Inflammatory macrophage treated with lipopolysaccharide for 4 hours (primary cell): ENCODE measurements at regions not wholly inside any gene's neighbourhood (a gene's known extent, or its start where the extent isn't known, plus 50 kb on each side); places are given as distances from the start of the nearest gene placed in this dataset.

Source experiments
- DNase-seq: peaks from one replicate; pipeline ENCODE4 v3.0.0-alpha.2; 2020

DNA sequence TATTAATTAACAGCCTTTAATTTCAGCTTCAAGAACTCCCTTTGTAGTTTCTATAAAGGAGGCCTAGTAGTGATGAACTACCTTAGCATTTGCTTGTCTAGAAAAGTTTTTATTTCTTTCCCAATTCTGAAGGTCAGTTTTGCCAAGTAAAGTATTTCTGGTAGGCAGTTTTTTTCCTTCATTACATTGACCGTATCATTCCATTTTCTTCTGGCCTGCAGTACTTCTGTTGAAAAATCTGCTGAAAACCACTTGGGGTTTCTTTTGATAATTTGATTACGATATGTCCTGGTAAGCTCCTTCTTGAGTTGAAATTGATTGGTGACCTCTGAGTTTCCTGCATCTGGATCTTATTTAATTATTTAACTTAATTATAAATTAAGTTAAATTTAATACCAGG is 691.8 kb downstream of the TSN start:
- no peak for DNase-seq

DNA sequence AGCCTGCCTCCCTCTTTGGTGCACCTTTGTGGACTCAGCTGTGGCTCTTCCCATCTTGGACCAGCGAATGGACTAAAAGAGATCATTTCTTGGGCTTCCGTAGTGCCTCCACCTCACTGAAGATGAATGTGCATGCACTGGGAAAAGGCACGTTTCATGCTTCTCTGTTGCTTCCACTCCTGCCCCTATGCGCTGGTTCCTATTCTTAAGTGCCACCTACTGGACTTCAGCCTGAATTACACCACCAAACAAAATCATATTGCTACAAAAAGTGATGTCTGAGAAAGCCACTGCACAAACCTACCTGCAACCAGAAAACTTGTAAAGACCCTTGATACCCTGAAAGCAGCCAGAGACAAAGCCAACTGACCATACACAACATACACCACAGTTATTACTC is 695.6 kb downstream of the TSN start:
- peak; percentile 21 for DNase-seq

- no peak for DNase-seq
Observed at GRCh38 chr2:122451697-122452096, 696.2 kb downstream of the TSN start.

DNA sequence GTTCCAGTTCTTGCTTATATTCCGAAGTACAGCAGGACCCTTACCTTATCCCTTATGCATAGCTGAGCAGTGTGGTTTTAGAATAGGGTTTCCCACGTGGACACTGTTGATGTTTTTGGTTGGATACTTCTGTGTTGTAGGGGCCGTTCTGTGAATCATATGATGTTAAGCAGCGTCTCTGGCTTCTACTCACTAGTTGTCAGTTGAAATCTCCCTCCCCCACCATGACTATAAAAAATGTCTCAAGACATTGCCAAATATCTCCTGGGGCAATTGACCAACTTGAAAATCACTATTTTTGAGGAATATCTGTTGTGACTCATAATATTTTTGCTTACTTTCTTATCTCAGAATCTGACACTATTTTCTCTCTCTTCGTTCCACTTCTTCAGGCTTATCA is 713.7 kb downstream of the TSN start:
- DNase-seq: no peak

- no peak for DNase-seq
Observed at GRCh38 chr2:122471753-122472152, 716.3 kb downstream of the TSN start.

DNA sequence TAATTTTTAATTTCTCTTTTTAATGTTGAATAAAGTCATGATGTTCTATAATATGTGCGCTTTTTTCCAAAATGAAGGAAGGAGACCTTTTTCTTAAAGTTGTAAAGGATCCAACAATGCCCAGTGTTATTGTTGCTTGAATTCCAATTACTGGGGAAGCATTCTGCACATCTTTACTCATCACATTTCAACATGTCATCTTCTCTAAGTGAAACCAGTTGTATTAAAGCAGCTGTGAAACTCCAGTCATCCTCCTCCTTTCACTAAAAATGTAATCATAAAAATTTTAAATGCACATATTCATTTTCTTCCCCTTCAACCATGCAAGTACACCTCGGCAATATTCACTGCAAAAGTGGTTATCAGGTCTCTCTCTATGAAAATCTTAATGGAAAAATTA is 722.7 kb downstream of the TSN start:
- no peak for DNase-seq

GRCh38 chr2:122478771-122479170 is 723.3 kb downstream of the TSN start:
- no peak for DNase-seq

- DNase-seq: no peak
Observed at GRCh38 chr2:122480501-122481243, 725.2 kb downstream of the TSN start.

DNA sequence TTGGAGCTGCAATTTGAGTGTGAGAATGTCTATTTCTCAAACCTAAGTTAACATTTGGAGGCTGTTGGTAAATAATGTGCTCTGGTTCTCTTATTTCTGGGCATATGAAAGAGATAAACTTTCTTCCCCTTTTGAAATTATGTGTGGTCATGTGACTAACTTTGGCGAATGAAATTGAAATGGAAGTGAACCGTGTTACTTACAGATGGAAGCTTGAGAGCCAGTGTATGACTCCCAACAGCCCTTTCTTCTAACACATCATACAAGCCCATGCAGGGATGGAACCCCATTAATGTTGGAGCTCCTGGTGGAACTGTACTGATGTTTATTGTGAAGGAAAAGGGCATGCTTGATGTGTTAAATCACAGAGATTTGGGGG is 725.8 kb downstream of the TSN start:
- no peak for DNase-seq

DNA sequence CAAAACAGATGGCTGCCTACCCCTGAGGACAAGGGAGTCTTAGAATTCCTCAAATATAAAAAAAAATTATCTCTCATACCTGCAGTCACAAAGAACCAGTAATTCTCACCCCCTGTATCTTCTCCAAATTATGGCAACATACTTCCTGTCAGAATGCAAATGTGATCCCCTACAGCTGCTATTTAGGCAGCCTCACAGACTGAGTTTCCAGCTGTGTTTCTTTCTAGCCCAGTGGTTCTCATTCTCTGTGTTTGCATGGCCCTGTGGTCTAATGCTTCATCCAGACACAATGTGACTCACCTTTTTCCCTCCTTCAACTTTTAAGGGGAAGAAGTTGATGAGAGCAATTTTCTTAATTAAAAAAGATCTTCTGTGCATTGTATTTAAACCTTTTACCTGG is 726.3 kb downstream of the TSN start:
- DNase-seq: no peak

DNA sequence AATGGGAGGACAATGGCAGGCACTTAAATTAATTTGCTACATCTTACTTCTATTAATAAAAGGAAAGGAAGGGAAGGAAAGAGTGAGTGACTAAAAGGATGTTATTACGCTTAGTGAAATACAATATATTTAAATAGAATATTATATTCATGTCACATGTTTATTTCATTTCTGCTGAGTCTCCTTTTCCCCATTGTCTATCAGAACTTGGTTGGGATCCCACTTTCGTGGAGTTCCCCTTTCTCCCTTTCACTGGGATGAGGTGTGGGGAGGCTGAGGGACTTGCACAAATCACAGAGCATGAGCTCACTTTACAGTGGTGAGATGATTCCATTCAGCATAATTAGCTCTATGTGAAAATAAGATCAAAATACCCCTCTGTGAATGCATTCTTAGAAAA is 730.6 kb downstream of the TSN start:
- no peak for DNase-seq

GRCh38 chr2:122486705-122487415 is 731.4 kb downstream of the TSN start:
- DNase-seq: no peak

- DNase-seq: no peak
Observed at GRCh38 chr2:122491011-122491410, 735.6 kb downstream of the TSN start.

GRCh38 chr2:122500316-122501105 is 745.1 kb downstream of the TSN start:
- DNase-seq: no peak

DNA sequence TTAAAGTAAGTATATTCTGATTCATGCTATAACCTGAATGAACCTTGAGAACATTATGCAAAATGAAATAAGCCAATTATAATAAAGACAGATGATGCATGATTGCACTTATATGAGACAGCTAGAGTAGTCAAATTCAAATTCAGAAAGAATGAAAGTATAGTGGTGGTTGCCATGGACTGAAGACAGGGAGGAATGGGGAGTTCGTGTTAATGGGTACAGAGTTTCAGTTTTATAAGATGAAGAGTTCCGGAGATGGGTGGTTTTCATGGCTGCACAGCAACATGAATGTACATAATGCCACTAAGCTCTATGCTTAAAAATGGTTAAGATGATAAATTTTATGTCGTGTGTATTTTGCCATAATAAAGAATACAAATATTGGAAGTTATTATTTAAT is 751.2 kb downstream of the TSN start:
- DNase-seq: no peak

DNA sequence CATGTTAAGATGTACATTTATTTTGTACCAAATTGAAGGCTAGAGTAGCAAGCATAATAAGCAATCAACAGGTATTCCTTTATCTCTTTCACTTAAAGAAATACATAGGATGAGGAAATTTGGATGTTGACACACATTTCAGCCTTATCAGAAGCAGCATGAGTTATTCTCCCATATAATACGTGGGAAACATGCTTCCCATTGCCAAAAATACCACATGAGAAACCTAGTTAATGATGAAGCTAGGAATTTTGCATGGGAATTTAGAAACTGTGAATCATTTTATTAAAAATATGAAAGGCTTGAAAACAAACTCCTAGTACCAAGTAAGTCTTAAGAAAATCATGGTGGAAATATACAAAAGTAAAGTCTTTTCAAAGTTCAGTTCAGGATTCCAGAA is 751.8 kb downstream of the TSN start:
- no peak for DNase-seq

DNA sequence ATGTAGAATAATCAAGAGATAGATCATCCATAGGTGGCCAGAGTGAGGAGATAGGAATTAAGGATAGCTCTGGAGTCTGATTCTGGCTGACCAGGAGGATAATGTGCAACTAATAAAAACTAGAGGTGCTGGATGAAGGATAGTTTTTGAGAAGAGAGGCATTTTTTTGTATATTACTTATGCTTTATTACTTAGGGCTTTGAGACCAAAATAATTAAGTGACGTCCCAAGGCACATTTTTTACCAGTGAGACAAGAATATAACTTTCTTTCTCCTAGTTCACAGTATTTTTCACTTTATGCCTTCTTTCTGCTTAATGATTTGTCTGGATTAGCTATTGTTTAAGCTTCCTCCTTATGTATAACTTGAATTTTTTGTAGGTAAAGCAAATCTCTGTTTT is 756.6 kb downstream of the TSN start:
- DNase-seq: no peak

- DNase-seq: no peak
Observed at GRCh38 chr2:122514451-122514996, 759.1 kb downstream of the TSN start.

GRCh38 chr2:122515731-122516290 is 760.4 kb downstream of the TSN start:
- no peak for DNase-seq

GRCh38 chr2:122516775-122517174 is 761.3 kb downstream of the TSN start:
- no peak for DNase-seq

- no peak for DNase-seq
Observed at GRCh38 chr2:122519366-122519765, 763.9 kb downstream of the TSN start.

DNA sequence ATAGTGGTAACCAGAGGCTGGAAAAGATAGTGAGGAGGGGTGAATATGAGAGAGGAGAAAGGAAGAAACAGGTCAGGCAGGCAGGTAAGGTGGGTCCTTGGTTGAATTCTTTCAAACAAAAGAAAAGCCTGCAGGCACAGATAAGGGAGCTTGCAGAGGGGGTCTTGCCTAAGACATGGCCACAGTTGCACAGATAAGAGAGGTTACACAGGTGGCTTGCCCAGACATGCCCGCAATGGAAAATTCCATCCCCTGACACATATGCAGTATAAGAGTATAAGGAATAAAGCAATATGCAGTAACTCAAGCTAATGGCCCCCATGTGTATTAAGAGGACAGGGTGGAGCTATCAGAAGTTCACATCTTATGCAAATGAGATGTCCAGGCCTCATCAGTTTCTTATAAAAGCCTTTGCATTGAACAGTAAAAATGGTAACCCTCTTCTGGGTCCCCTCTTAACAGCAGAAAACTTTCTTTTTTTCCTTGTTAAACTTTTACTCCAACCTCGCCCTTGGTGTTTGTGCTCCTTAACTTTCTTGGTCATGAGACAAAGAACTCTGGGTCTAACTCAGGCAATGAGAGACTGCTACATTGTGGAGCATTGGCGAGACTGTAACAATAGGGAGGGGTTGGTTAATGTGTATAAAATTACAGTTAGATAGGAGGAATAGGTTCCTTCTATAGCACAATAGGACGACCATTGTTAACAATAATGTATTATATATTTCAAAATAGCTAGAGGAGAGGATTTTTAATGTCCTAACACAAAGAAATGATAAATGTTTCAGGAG is 764.6 kb downstream of the TSN start:
- DNase-seq: no peak

DNA sequence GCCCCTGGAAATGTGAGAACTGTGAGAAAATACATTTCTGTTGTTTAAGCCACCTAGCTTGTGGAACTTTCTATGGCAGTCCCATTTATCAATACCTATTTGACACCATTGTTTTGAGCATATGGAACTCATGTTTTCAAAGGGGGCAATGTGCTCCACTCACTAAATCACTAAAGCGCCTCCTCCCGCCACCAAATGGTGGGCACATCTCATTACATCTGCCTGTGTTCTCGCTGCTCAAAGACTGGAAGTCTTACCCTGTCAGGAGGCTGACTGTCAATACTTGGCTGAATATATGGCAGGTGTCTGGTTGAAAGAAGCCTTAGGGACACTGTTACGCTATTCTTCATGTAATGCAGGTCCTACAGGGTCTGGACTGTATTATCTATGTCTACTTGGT is 767.7 kb downstream of the TSN start:
- no peak for DNase-seq
